Neural progenitor cell (in vitro differentiated cells): ENCODE measurements at regions not wholly inside any gene's neighbourhood (a gene's known extent, or its start where the extent isn't known, plus 50 kb on each side); places are given as distances from the start of the nearest gene placed in this dataset.

ENCODE experiments used
- DNase-seq: peaks from one replicate; pipeline ENCODE4 v3.0.0-alpha.2; 2016; ENCODE audit warnings: low spot score
- H2AFZ ChIP-seq: fragments of 200-600 bp; sonication (generic); replicated peaks from 2 replicates; pipeline ENCODE4 v1.6.1; 2016; ENCODE audit warnings: antibody characterized with exemption
- H3F3A ChIP-seq: fragments of 200-600 bp; sonication (generic); 2 replicates; pipeline ENCODE4 v1.6.1; 2016; ENCODE audit warnings: antibody characterized with exemption, low read depth
- H3K27ac ChIP-seq: fragments of 200-600 bp; sonication (generic); 2 replicates; pipeline ENCODE4 v1.5.1; 2016; ENCODE audit warnings: mild to moderate bottlenecking
- H3K27me3 ChIP-seq: fragments of 200-600 bp; sonication (generic); 2 replicates; pipeline ENCODE4 v1.6.1; 2016; ENCODE audit warnings: mild to moderate bottlenecking, moderate library complexity
- H3K36me3 ChIP-seq: fragments of 200-600 bp; sonication (generic); 2 replicates; pipeline ENCODE4 v1.5.1; 2016
- H3K4me1 ChIP-seq: fragments of 200-600 bp; sonication (generic); 2 replicates; pipeline ENCODE4 v1.6.1; 2016; ENCODE audit warnings: mixed run types
- H3K4me2 ChIP-seq: fragments of 200-600 bp; sonication (generic); 2 replicates; pipeline ENCODE4 v1.6.1; 2016
- H3K4me3 ChIP-seq: fragments of 200-600 bp; sonication (generic); 2 replicates; pipeline ENCODE4 v1.5.1; 2016
- H3K79me2 ChIP-seq: fragments of 200-600 bp; sonication (generic); 2 replicates; pipeline ENCODE4 v1.6.1; 2016; ENCODE audit warnings: low read depth
- H3K9ac ChIP-seq: fragments of 200-600 bp; sonication (generic); 2 replicates; pipeline ENCODE4 v1.6.1; 2016
- H3K9me3 ChIP-seq: fragments of 200-600 bp; sonication (generic); 2 replicates; pipeline ENCODE4 v1.5.1; 2016; ENCODE audit warnings: low read depth
- H4K20me1 ChIP-seq: fragments of 200-600 bp; sonication (generic); 2 replicates; pipeline ENCODE4 v1.6.1; 2016; ENCODE audit warnings: low read depth
- H3K27ac Mint-ChIP-seq: 3 replicates; pipeline ENCODE4 v1.8.0; 2021; ENCODE audit warnings: mixed read lengths
- H3K27me3 Mint-ChIP-seq: 2 replicates; pipeline ENCODE4 v1.8.0; 2022; ENCODE audit warnings: low read depth, mild to moderate bottlenecking, inconsistent platforms, moderate library complexity, mixed read lengths; ENCODE audit not compliant: insufficient read depth
- H3K36me3 Mint-ChIP-seq: 3 replicates; pipeline ENCODE4 v1.8.0; 2021; ENCODE audit warnings: mixed read lengths
- H3K4me1 Mint-ChIP-seq: 3 replicates; pipeline ENCODE4 v1.8.0; 2021; ENCODE audit warnings: mixed read lengths
- H3K4me3 Mint-ChIP-seq: 3 replicates; pipeline ENCODE4 v1.8.0; 2021; ENCODE audit warnings: mild to moderate bottlenecking, moderate library complexity, mixed read lengths
- H3K9me3 Mint-ChIP-seq: 3 replicates; pipeline ENCODE4 v1.8.0; 2020; ENCODE audit warnings: mixed read lengths
- CTCF ChIP-seq: fragments of 200-600 bp; sonication (generic); IDR thresholded peaks from 2 replicates; pipeline ENCODE4 v1.5.1; 2017; ENCODE audit warnings: antibody characterized with exemption, mild to moderate bottlenecking
- EZH2 ChIP-seq: fragments of 200-600 bp; sonication (generic); IDR thresholded peaks from 2 replicates; pipeline ENCODE4 v1.6.1; 2017; ENCODE audit warnings: antibody characterized with exemption, mild to moderate bottlenecking, moderate library complexity
- EZH2phosphoT487 ChIP-seq: fragments of 200-600 bp; sonication (generic); IDR thresholded peaks from 2 replicates; pipeline ENCODE4 v1.6.1; 2017; ENCODE audit warnings: antibody characterized with exemption

GRCh38 chr13:24045597-24045996 is 114.9 kb upstream of the SPATA13 start:
- Mint-ChIP-seq H3K27me3 (peaks cover 2% of the 10 kb centered on the region), H3K4me1 (peaks cover 40% of the 10 kb centered on the region), H3K9me3 (peaks cover 11% of the 10 kb centered on the region), H3K27ac (no peak overlapping the region), H3K36me3 (peaks cover 13% of the 10 kb centered on the region), H3K4me3 (no peak overlapping the region)
- DNase-seq = no peak
- TF ChIP-seq CTCF (no peak), EZH2 (no peak), EZH2phosphoT487 (no peak)
- no peak overlapping the region for H3K4me2 ChIP-seq
- H3K4me3 ChIP-seq = no peak overlapping the region
- H4K20me1 ChIP-seq = no peaks in the 10 kb centered on the region
- H2AFZ ChIP-seq = no peak overlapping the region
- H3K4me1 ChIP-seq = peaks cover 28% of the 10 kb centered on the region
- H3K9me3 ChIP-seq = no peaks in the 10 kb centered on the region
- peaks cover 15% of the 10 kb centered on the region for H3F3A ChIP-seq
- no peaks in the 10 kb centered on the region for H3K79me2 ChIP-seq
- H3K27me3 ChIP-seq = no peaks in the 10 kb centered on the region
- H3K36me3 ChIP-seq = no peaks in the 10 kb centered on the region
- H3K27ac ChIP-seq = no peak overlapping the region
- H3K9ac ChIP-seq = no peak overlapping the region

DNA sequence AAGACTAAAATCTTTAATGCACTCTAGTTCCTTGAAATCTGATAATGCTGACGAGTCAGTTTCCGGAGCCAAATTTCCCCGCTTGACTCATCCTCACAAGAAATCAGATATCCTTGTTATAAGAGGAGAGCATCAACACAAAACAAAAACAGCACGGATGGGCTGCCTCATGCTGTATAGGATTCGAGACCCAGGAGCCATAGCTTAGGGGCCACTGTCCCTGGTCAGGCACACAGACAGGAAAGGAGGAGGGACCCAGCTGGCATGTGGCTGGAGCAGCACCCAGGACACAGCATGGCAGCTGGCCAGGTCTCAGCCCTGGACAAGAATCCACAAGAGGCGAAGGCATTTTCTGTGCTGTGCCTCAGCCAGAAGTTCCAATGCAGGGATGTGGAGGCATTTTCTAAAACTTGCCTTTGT is 110.2 kb upstream of the SPATA13 start:
- Mint-ChIP-seq H3K36me3 (peaks cover 12% of the 10 kb centered on the region), H3K4me1 (peaks cover 26% of the 10 kb centered on the region), H3K4me3 (no peak overlapping the region), H3K27me3 (no peaks in the 10 kb centered on the region), H3K9me3 (peaks cover 11% of the 10 kb centered on the region), H3K27ac (no peak overlapping the region)
- Histone ChIP-seq H3F3A (peaks cover 6% of the 10 kb centered on the region), H3K79me2 (no peaks in the 10 kb centered on the region), H3K27me3 (no peaks in the 10 kb centered on the region), H3K9ac (no peak overlapping the region), H2AFZ (no peak overlapping the region), H3K4me2 (no peak overlapping the region), H3K27ac (no peak overlapping the region), H4K20me1 (no peaks in the 10 kb centered on the region), H3K4me1 (peaks cover 13% of the 10 kb centered on the region), H3K36me3 (no peaks in the 10 kb centered on the region), H3K9me3 (no peaks in the 10 kb centered on the region), H3K4me3 (no peak overlapping the region)
- TF ChIP-seq CTCF (no peak), EZH2phosphoT487 (no peak), EZH2 (no peak)
- DNase-seq = no peak

- Histone ChIP-seq H2AFZ (no peak overlapping the region), H3K4me2 (no peak overlapping the region), H3K27ac (no peak overlapping the region), H3F3A (peaks cover 6% of the 10 kb centered on the region), H3K36me3 (no peaks in the 10 kb centered on the region), H3K9me3 (no peaks in the 10 kb centered on the region), H4K20me1 (no peaks in the 10 kb centered on the region), H3K4me3 (no peak overlapping the region), H3K79me2 (no peaks in the 10 kb centered on the region), H3K4me1 (peaks cover 13% of the 10 kb centered on the region), H3K9ac (no peak overlapping the region), H3K27me3 (no peaks in the 10 kb centered on the region)
- Mint-ChIP-seq H3K27ac (no peak overlapping the region), H3K27me3 (no peaks in the 10 kb centered on the region), H3K4me1 (peaks cover 26% of the 10 kb centered on the region), H3K4me3 (no peak overlapping the region), H3K9me3 (peaks cover 9% of the 10 kb centered on the region), H3K36me3 (peaks cover 9% of the 10 kb centered on the region)
- DNase-seq = no peak
- TF ChIP-seq EZH2phosphoT487 (no peak), EZH2 (no peak), CTCF (no peak)
Measured at GRCh38 chr13:24050796-24051715, 109.5 kb upstream of the SPATA13 start.
